Ovary (tissue), 7 donors: ENCODE measurements at regions not wholly inside any gene's neighbourhood (a gene's known extent, or its start where the extent isn't known, plus 50 kb on each side); places are given as distances from the start of the nearest gene placed in this dataset.
"Not testable (repeated sequence)": the region's sequence is repeated elsewhere in the genome, so short reads cannot be mapped to it uniquely, and the experiment has no call there.

Experiments
- DNase-seq, 5 donors: peaks; one replicate each; pipeline ENCODE4 v3.0.0-alpha.2; 2019 to 2020
- H3K27ac ChIP-seq, 2 donors: fragments of 200-600 bp; one replicate each; pipeline versions ENCODE4 v1.5.1 to v1.8.0; 2019 to 2022
- H3K27me3 ChIP-seq: fragments of 200-600 bp; one replicate; pipeline ENCODE4 v1.8.0; 2022
- H3K36me3 ChIP-seq: fragments of 200-600 bp; sonication (generic); one replicate; pipeline ENCODE4 v1.5.1; 2019
- H3K4me1 ChIP-seq: one replicate; pipeline ENCODE4 v1.8.1; 2013; ENCODE audit warnings: mild to moderate bottlenecking, moderate library complexity; ENCODE audit not compliant: insufficient read depth
- H3K4me3 ChIP-seq: fragments of 200-600 bp; sonication (generic); one replicate; pipeline ENCODE4 v1.5.1; 2017
- H3K9me3 ChIP-seq, 2 donors: fragments of 200-600 bp in 1 of 2; sonication (generic) in 1 of 2; one replicate each; pipeline versions ENCODE4 v1.5.1 to v1.8.1; 2013 to 2019; ENCODE audit warnings: mild to moderate bottlenecking in 1 of 2, moderate library complexity in 1 of 2
- CTCF ChIP-seq, 3 donors: fragments of 450-650 bp in 2 of 3; fragments of 200-600 bp in 1 of 3; IDR thresholded peaks; one replicate each; pipeline versions ENCODE4 v1.5.1 to v1.8.0; 2016 to 2022; ENCODE audit warnings: antibody characterized with exemption in 3 of 3, mild to moderate bottlenecking in 1 of 3
- EP300 ChIP-seq: sonication (generic); formaldehyde crosslinking; IDR thresholded peaks from one replicate; pipeline ENCODE4 v1.6.1; 2017; ENCODE audit warnings: antibody characterized with exemption
- POLR2A ChIP-seq: fragments of 450-650 bp; IDR thresholded peaks from one replicate; pipeline ENCODE4 v1.6.1; 2017; ENCODE audit warnings: antibody characterized with exemption, mild to moderate bottlenecking, moderate library complexity
- WGBS, 3 donors: extraction: QIAGEN DNeasy Blood & Tissue Kit in 1 of 3; methylation state at CpG; one replicate each; pipeline versions ENCODE4 v1.1.5 to v1.1.7; 2013 to 2017; 5-methylcytosine and 5-hydroxymethylcytosine counted together
- intact Hi-C, 4 donors: fragments of 100-400 bp; cut with DNase I; formaldehyde crosslinking; loops; one replicate each; pipeline versions ENCODE4 v1.11.0 to v1.15.1; 2022 to 2023
- donor health status: DM: no; HTN: no; CAD: no; lungs with moderate emphysema.
- donor health status: DM: no; HTN: no; CAD: no.
- donor health status: Bipolar disorder and iron deficiency.
- donor health status: DM: no; HTN: no; CAD: no.
- donor health status: DM: yes; HTN: yes; CAD: no.

- 54 to 75% (median 61%) methylated on average over 2 of the region's 2 CpGs for WGBS, 3 donors
- no peak overlapping the region for H3K4me3 ChIP-seq
- intact Hi-C loops, result no loop called here
- H3K9me3 ChIP-seq, result no peaks in the 10 kb centered on the region
- H3K4me1 ChIP-seq, result no peaks in the 10 kb centered on the region
- no peaks in the 10 kb centered on the region for H3K36me3 ChIP-seq
- no peak for TF ChIP-seq EP300
- TF ChIP-seq POLR2A, result no peak
- TF ChIP-seq CTCF (IDR thresholded peaks at IDR 0.05), result no peak
- H3K27ac ChIP-seq, result no peak overlapping the region
- no peak for DNase-seq
- no peaks in the 10 kb centered on the region for H3K27me3 ChIP-seq
Observed at GRCh38 chr12:102681309-102681708, 200.9 kb upstream of the IGF1 start.

DNA sequence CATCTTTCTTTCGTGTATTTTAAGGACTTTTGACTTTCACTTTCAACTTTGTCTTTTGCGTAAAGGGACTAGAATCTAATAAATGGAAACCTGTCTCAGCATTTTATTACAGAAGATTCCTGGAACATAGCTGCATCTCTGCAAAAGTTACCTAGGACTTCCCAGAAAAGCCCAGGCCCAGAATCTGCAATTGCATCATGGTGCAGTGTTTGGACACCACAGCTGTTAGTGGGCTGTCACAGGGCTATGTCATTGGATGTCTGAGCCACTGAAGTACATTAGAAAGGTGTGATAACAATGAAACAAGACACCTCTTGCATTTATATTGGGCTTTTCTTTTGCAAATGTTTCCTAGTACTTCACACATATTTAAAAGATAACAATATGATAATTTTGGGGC lies 199.9 kb upstream of the IGF1 start:
- intact Hi-C loops, result no loop called here

GRCh38 chr12:102676812-102677211 lies 196.4 kb upstream of the IGF1 start:
- no peaks in the 10 kb centered on the region for H3K27me3 ChIP-seq
- no peak for TF ChIP-seq POLR2A
- TF ChIP-seq CTCF (IDR thresholded peaks at IDR 0.05), result no peak
- no peak for TF ChIP-seq EP300
- H3K4me3 ChIP-seq, result no peak overlapping the region
- 91 to 100% (median 94%) methylated on average over 1 of the region's 1 CpG for WGBS, 3 donors
- no peaks in the 10 kb centered on the region for H3K36me3 ChIP-seq
- H3K27ac ChIP-seq, result no peak overlapping the region
- DNase-seq, result no peak
- intact Hi-C loops, result no loop called here
- H3K4me1 ChIP-seq, result no peaks in the 10 kb centered on the region
- no peaks in the 10 kb centered on the region for H3K9me3 ChIP-seq

More for the DNA sequence above, 199.9 kb upstream of the IGF1 start:
- H3K27ac ChIP-seq, result no peak overlapping the region
- DNase-seq, result no peak
- 31 to 44% (median 36%) methylated on average over 2 of the region's 2 CpGs for WGBS, 3 donors
- H3K4me1 ChIP-seq, result no peaks in the 10 kb centered on the region
- H3K36me3 ChIP-seq, result no peaks in the 10 kb centered on the region
- no peak overlapping the region for H3K4me3 ChIP-seq
- no peaks in the 10 kb centered on the region for H3K9me3 ChIP-seq
- TF ChIP-seq POLR2A (no peak), CTCF (IDR thresholded peaks at IDR 0.05) (no peak), EP300 (no peak)
- no peaks in the 10 kb centered on the region for H3K27me3 ChIP-seq

DNA sequence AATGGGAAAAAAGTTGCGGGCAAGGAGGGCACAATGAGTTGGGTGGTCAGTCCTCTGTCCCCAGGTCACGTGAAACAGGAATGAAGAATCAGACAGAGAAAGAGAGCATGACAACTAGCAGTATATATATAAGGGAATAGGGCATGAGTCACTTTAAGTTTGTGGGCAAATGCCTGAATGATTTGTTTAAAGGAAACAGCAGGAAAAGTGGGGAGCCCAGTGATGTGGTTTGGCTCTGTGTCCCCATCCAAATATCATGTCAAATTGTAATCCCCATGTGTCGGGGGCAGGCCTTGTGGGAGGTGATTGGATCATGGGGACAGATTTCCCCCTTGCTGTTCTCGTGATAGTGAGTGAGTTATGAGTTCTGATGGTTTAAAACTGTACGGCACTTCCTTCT lies 195.3 kb upstream of the IGF1 start:
- no peak for TF ChIP-seq EP300
- no peak for TF ChIP-seq POLR2A
- no peak for TF ChIP-seq CTCF (IDR thresholded peaks at IDR 0.05)
- no peaks in the 10 kb centered on the region for H3K36me3 ChIP-seq
- WGBS, 3 donors, result 79 to 89% (median 85%) methylated on average over 5 of the region's 5 CpGs
- intact Hi-C loops, result no loop called here
- H3K4me1 ChIP-seq, result no peaks in the 10 kb centered on the region
- no peak overlapping the region for H3K27ac ChIP-seq
- H3K9me3 ChIP-seq, result no peaks in the 10 kb centered on the region
- DNase-seq, result no peak
- H3K27me3 ChIP-seq, result no peaks in the 10 kb centered on the region
- no peak overlapping the region for H3K4me3 ChIP-seq

DNA sequence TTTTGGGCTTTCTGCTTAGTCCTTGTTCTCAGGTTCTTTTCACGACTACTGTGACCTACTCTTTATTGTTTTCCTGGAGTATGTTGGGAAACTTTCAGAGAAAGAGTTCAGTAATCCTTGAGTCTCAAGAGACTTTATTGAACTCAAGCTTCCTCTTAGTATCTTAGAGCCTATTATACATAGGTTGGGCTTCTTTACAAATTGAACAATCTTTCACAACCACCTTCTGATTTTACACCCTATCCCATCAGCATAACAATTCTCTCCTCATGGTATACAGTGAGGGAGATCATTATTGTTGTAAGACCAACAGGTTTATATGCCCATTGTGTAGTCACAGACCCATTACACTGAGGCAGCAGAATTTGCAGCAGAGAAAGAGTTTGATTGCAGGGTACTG lies 193.2 kb upstream of the IGF1 start:
- TF ChIP-seq EP300, result no peak
- WGBS, 3 donors, result 94% methylated on average over 1 of the region's 1 CpG
- H3K36me3 ChIP-seq, result no peaks in the 10 kb centered on the region
- H3K4me1 ChIP-seq, result no peaks in the 10 kb centered on the region
- no peak overlapping the region for H3K4me3 ChIP-seq
- no peak for DNase-seq
- intact Hi-C loops, result no loop called here
- no peaks in the 10 kb centered on the region for H3K9me3 ChIP-seq
- H3K27ac ChIP-seq, result no peak overlapping the region
- no peaks in the 10 kb centered on the region for H3K27me3 ChIP-seq

DNA sequence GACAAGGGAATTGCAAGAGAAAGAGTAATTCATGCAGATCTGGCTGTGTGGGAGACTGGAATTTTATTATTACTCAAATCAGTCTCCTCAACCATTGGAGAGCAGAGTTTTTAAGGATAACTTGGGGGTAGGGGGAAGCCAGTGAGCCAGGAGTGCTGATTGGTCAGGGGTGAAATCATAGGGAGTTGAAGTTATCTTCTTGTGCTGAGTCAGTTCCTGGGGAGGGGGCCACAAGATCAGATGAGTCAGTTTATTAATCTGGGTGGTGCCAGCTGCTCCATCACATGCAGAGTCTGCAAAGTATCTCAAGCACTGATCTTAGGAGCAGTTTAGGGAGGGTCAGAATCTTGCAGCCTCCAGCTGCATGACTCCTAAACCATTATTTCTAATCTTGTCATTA lies 191.8 kb upstream of the IGF1 start:
- H3K36me3 ChIP-seq, DNase-seq, intact Hi-C loops, H3K4me1 ChIP-seq, H3K4me3 ChIP-seq, H3K27ac ChIP-seq, H3K27me3 ChIP-seq, H3K9me3 ChIP-seq: not testable (repeated sequence)
